ENCODE measurements at regions not wholly inside any gene's neighbourhood (a gene's known extent, or its start where the extent isn't known, plus 50 kb on each side); places are given as distances from the start of the nearest gene placed in this dataset.

- TF ChIP-seq CREB1 (IDR thresholded peaks at IDR 0.05; ENCODE audit: low read depth): no peak
- TF ChIP-seq CEBPB (IDR thresholded peaks at IDR 0.05): peak; percentile 8; the same call in 1 of the 2 replicates
- TF ChIP-seq RAD21 (IDR thresholded peaks at IDR 0.05; ENCODE audit: low read depth): peak; percentile 31
- TF ChIP-seq ZBTB7A (IDR thresholded peaks at IDR 0.05; ENCODE audit: low read depth): no peak
- TF ChIP-seq USF1 (IDR thresholded peaks at IDR 0.05): 0 out of 2 replicates have a peak, but pooled peaks have one; percentile 4
- TF ChIP-seq EGR1 (IDR thresholded peaks at IDR 0.05): no peak
- peak; percentile 97 for TF ChIP-seq TCF12 (IDR thresholded peaks at IDR 0.05; ENCODE audit: low read depth)
- peak; percentile 91 for TF ChIP-seq FOXM1 (IDR thresholded peaks at IDR 0.05; ENCODE audit: borderline replicate concordance, low read depth)
- TF ChIP-seq REST (IDR thresholded peaks at IDR 0.05; ENCODE audit: low read depth): no peak
- TF ChIP-seq YY1 (IDR thresholded peaks at IDR 0.05; ENCODE audit: low read depth): no peak; the same call in 1 of the 2 replicates
- peak; percentile 72; the same call in 1 of the 2 replicates for TF ChIP-seq MAX (IDR thresholded peaks at IDR 0.05)
- no peak for TF ChIP-seq TAF1 (IDR thresholded peaks at IDR 0.05; ENCODE audit: low read depth)
- peak; percentile 99 for TF ChIP-seq NFIC (IDR thresholded peaks at IDR 0.05)
- TF ChIP-seq EP300 (IDR thresholded peaks at IDR 0.05; ENCODE audit: borderline replicate concordance): peak; percentile 98
- TF ChIP-seq TEAD4 (IDR thresholded peaks at IDR 0.05): peak; percentile 98
Measured at GRCh38 chr5:125043781-125044391, 297.4 kb upstream of the ZNF608 start.

GRCh38 chr5:125044491-125045282, 298.2 kb upstream of the ZNF608 start:
- no peak for TF ChIP-seq USF1 (IDR thresholded peaks at IDR 0.05)
- no peak for TF ChIP-seq NFIC (IDR thresholded peaks at IDR 0.05)
- no peak for TF ChIP-seq TCF12 (IDR thresholded peaks at IDR 0.05; ENCODE audit: low read depth)
- no peak for TF ChIP-seq ZBTB7A (IDR thresholded peaks at IDR 0.05; ENCODE audit: low read depth)
- no peak for TF ChIP-seq YY1 (IDR thresholded peaks at IDR 0.05; ENCODE audit: low read depth)
- no peak for TF ChIP-seq CEBPB (IDR thresholded peaks at IDR 0.05)
- no peak for TF ChIP-seq EGR1 (IDR thresholded peaks at IDR 0.05)

GRCh38 chr5:125045646-125046045, 299.2 kb upstream of the ZNF608 start:
- TF ChIP-seq CEBPB (IDR thresholded peaks at IDR 0.05): no peak
- TF ChIP-seq YY1 (IDR thresholded peaks at IDR 0.05; ENCODE audit: low read depth): no peak
- TF ChIP-seq NFIC (IDR thresholded peaks at IDR 0.05): no peak
- TF ChIP-seq EGR1 (IDR thresholded peaks at IDR 0.05): no peak
- no peak for TF ChIP-seq TEAD4 (IDR thresholded peaks at IDR 0.05)
- TF ChIP-seq USF1 (IDR thresholded peaks at IDR 0.05): no peak
- no peak for TF ChIP-seq TCF12 (IDR thresholded peaks at IDR 0.05; ENCODE audit: low read depth)
- TF ChIP-seq CREB1 (IDR thresholded peaks at IDR 0.05; ENCODE audit: low read depth): no peak
- TF ChIP-seq RAD21 (IDR thresholded peaks at IDR 0.05; ENCODE audit: low read depth): no peak
- TF ChIP-seq MAX (IDR thresholded peaks at IDR 0.05): no peak
- no peak for TF ChIP-seq TAF1 (IDR thresholded peaks at IDR 0.05; ENCODE audit: low read depth)
- TF ChIP-seq EP300 (IDR thresholded peaks at IDR 0.05; ENCODE audit: borderline replicate concordance): no peak
- no peak for TF ChIP-seq REST (IDR thresholded peaks at IDR 0.05; ENCODE audit: low read depth)
- TF ChIP-seq ZBTB7A (IDR thresholded peaks at IDR 0.05; ENCODE audit: low read depth): no peak
- no peak for TF ChIP-seq FOXM1 (IDR thresholded peaks at IDR 0.05; ENCODE audit: borderline replicate concordance, low read depth)

- TF ChIP-seq CREB1 (IDR thresholded peaks at IDR 0.05; ENCODE audit: low read depth) (no peak), YY1 (IDR thresholded peaks at IDR 0.05; ENCODE audit: low read depth) (no peak), USF1 (IDR thresholded peaks at IDR 0.05) (no peak), ZBTB7A (IDR thresholded peaks at IDR 0.05; ENCODE audit: low read depth) (no peak), TAF1 (IDR thresholded peaks at IDR 0.05; ENCODE audit: low read depth) (no peak), CEBPB (IDR thresholded peaks at IDR 0.05) (no peak), EGR1 (IDR thresholded peaks at IDR 0.05) (no peak), REST (IDR thresholded peaks at IDR 0.05; ENCODE audit: low read depth) (no peak), TEAD4 (IDR thresholded peaks at IDR 0.05) (no peak), MAX (IDR thresholded peaks at IDR 0.05) (no peak), RAD21 (IDR thresholded peaks at IDR 0.05; ENCODE audit: low read depth) (no peak), NFIC (IDR thresholded peaks at IDR 0.05) (no peak), EP300 (IDR thresholded peaks at IDR 0.05; ENCODE audit: borderline replicate concordance) (no peak)
Measured at GRCh38 chr5:125046838-125047237, 300.4 kb upstream of the ZNF608 start.
